ENCODE measurements at regions not wholly inside any gene's neighbourhood (a gene's known extent, or its start where the extent isn't known, plus 50 kb on each side); places are given as distances from the start of the nearest gene placed in this dataset.

DNA sequence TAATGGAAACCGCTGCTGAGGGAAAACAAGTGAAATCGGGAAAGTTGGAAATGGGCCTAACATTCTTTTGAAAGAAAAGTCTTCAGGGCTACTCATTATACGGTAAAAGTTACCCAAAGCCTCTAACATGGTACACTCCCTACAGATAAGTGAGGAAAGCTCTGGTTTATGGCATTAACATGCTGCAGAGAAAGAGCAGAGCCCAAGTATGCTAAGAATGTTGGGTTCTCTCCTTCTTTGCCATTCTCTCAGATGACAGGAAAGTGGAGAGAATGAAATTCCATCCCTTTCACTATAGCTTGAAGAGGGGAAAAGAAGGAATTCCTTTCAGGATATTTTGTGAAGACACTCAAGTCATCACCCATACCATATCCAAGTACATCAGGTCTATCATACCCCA is 348.0 kb downstream of the SEC23A start (continued):
- TF ChIP-seq FIP1L1 (IDR thresholded peaks at IDR 0.05; ENCODE audit: low read depth, low read length, poor library complexity, severe bottlenecking) (no peak), ADNP (tag; IDR thresholded peaks at IDR 0.05) (no peak)
- TF ChIP-seq, protein P1, sequence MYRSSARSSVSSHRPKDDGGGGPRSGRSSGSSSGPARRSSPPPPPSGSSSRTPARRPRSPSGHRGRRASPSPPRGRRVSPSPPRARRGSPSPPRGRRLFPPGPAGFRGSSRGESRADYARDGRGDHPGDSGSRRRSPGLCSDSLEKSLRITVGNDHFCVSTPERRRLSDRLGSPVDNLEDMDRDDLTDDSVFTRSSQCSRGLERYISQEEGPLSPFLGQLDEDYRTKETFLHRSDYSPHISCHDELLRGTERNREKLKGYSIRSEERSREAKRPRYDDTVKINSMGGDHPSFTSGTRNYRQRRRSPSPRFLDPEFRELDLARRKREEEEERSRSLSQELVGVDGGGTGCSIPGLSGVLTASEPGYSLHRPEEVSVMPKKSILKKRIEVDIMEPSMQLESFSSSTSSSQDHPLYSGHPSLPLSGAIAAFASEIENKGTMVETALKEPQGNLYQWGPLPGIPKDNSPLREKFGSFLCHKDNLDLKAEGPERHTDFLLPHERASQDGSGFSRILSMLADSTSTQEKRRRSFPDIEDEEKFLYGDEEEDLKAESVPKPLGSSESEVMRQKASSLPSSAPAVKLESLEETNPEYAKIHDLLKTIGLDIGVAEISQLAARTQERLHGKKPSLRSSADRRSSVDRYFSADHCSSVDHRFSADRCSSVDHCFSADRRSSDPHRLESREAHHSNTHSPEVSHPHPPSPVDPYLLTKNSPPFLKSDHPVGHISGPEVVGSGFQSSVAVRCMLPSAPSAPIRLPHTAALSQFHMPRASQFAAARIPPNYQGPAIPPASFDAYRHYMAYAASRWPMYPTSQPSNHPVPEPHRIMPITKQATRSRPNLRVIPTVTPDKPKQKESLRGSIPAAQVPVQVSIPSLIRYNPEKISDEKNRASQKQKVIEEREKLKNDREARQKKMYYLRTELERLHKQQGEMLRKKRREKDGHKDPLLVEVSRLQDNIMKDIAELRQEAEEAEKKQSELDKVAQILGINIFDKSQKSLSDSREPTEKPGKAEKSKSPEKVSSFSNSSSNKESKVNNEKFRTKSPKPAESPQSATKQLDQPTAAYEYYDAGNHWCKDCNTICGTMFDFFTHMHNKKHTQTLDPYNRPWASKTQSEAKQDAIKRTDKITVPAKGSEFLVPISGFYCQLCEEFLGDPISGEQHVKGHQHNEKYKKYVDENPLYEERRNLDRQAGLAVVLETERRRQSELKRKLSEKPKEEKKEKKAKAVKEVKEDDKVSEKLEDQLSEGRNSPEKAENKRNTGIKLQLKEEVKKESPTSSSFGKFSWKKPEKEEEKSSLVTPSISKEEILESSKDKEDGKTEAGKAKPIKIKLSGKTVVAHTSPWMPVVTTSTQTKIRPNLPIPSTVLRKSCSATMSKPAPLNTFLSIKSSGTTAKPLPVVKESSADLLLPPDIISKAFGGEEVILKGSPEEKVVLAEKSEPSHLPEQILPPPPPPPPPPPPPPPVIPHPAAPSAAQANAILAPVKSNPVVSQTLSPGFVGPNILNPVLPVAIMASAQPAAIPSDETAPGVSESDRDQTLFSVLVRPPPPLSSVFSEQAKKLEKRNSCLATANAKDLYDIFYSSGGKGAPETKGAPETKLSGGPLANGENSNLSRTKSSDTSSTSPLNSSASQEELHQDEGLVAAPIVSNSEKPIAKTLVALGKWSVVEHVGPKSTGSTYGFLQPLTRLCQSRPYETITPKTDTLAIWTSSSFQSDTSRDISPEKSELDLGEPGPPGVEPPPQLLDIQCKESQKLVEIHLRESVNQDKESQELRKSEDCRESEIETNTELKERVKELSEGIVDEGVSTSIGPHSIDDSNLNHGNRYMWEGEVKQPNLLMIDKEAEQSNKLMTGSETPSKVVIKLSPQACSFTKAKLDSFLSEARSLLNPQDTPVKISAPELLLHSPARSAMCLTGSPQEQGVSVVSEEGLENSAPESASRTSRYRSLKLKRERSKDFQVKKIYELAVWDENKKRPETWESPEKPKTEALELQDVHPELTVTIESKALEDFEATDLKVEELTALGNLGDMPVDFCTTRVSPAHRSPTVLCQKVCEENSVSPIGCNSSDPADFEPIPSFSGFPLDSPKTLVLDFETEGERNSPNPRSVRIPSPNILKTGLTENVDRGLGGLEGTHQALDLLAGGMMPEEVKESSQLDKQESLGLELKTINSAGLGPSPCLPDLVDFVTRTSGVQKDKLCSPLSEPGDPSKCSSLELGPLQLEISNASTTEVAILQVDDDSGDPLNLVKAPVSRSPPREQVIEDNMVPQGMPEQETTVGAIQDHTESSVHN (IDR thresholded peaks at IDR 0.05; ENCODE audit: borderline replicate concordance in 1 of 2, low read depth in 1 of 2) = no peak
- TF ChIP-seq, protein P2, sequence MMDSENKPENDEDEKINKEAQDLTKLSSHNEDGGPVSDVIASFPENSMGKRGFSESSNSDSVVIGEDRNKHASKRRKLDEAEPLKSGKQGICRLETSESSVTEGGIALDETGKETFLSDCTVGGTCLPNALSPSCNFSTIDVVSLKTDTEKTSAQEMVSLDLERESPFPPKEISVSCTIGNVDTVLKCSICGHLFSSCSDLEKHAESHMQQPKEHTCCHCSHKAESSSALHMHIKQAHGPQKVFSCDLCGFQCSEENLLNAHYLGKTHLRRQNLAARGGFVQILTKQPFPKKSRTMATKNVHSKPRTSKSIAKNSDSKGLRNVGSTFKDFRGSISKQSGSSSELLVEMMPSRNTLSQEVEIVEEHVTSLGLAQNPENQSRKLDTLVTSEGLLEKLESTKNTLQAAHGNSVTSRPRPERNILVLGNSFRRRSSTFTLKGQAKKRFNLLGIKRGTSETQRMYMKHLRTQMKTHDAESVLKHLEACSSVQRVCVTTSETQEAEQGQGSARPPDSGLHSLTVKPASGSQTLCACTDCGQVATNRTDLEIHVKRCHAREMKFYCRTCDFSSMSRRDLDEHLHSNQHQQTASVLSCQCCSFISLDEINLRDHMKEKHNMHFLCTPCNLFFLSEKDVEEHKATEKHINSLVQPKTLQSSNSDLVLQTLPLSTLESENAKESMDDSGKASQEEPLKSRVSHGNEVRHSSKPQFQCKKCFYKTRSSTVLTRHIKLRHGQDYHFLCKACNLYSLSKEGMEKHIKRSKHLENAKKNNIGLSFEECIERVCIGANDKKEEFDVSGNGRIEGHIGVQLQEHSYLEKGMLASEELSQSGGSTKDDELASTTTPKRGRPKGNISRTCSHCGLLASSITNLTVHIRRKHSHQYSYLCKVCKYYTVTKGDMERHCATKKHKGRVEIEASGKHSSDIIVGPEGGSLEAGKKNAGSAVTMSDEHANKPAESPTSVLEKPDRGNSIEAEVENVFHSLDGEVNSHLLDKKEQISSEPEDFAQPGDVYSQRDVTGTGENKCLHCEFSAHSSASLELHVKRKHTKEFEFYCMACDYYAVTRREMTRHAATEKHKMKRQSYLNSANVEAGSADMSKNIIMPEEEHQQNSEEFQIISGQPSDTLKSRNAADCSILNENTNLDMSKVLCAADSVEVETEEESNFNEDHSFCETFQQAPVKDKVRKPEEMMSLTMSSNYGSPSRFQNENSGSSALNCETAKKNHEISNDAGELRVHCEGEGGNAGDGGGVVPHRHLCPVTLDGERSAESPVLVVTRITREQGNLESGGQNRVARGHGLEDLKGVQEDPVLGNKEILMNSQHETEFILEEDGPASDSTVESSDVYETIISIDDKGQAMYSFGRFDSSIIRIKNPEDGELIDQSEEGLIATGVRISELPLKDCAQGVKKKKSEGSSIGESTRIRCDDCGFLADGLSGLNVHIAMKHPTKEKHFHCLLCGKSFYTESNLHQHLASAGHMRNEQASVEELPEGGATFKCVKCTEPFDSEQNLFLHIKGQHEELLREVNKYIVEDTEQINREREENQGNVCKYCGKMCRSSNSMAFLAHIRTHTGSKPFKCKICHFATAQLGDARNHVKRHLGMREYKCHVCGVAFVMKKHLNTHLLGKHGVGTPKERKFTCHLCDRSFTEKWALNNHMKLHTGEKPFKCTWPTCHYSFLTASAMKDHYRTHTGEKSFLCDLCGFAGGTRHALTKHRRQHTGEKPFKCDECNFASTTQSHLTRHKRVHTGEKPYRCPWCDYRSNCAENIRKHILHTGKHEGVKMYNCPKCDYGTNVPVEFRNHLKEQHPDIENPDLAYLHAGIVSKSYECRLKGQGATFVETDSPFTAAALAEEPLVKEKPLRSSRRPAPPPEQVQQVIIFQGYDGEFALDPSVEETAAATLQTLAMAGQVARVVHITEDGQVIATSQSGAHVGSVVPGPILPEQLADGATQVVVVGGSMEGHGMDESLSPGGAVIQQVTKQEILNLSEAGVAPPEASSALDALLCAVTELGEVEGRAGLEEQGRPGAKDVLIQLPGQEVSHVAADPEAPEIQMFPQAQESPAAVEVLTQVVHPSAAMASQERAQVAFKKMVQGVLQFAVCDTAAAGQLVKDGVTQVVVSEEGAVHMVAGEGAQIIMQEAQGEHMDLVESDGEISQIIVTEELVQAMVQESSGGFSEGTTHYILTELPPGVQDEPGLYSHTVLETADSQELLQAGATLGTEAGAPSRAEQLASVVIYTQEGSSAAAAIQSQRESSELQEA (IDR thresholded peaks at IDR 0.05; ENCODE audit: low read depth) = no peak
